ENCODE measurements at regions not wholly inside any gene's neighbourhood (a gene's known extent, or its start where the extent isn't known, plus 50 kb on each side); places are given as distances from the start of the nearest gene placed in this dataset.

DNA sequence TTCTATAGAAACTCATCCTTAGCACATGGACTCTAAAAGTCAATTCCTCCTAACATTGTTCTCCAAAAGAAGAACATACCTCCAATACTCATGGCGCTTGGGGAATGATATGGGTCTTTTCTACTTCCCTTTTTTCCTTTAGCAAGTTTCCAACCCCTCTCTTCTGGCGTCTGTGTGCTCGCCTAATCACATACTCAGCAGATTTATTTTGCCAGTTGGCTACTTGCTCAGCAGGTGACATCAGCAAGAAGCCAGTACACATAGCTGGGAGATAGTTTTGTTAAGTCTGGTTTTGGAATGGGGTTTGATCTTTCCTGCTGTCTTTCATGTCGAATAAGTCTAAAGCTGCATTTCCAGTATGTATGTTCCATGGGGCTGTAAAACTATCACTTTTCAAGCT lies 193.8 kb downstream of the POM121L12 start:
- TF ChIP-seq, protein P1, sequence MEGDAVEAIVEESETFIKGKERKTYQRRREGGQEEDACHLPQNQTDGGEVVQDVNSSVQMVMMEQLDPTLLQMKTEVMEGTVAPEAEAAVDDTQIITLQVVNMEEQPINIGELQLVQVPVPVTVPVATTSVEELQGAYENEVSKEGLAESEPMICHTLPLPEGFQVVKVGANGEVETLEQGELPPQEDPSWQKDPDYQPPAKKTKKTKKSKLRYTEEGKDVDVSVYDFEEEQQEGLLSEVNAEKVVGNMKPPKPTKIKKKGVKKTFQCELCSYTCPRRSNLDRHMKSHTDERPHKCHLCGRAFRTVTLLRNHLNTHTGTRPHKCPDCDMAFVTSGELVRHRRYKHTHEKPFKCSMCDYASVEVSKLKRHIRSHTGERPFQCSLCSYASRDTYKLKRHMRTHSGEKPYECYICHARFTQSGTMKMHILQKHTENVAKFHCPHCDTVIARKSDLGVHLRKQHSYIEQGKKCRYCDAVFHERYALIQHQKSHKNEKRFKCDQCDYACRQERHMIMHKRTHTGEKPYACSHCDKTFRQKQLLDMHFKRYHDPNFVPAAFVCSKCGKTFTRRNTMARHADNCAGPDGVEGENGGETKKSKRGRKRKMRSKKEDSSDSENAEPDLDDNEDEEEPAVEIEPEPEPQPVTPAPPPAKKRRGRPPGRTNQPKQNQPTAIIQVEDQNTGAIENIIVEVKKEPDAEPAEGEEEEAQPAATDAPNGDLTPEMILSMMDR (IDR thresholded peaks at IDR 0.05; ENCODE audit: poor library complexity, severe bottlenecking), result no peak
- no peak for TF ChIP-seq SMC3 (conservative IDR thresholded peaks at IDR 0.05; ENCODE audit: poor library complexity)
- TF ChIP-seq RAD21 (conservative IDR thresholded peaks at IDR 0.05), result no peak
- no peak for TF ChIP-seq EZH2 (IDR thresholded peaks at IDR 0.05; ENCODE audit: borderline replicate concordance, insufficient read depth, low read length, poor library complexity, severe bottlenecking)
- no peak for TF ChIP-seq POLR2AphosphoS5 (IDR thresholded peaks at IDR 0.05)
- no peak for TF ChIP-seq TAF1 (IDR thresholded peaks at IDR 0.05; ENCODE audit: low read depth)
- no peak for TF ChIP-seq EP300 (conservative IDR thresholded peaks at IDR 0.05; ENCODE audit: poor library complexity, severe bottlenecking)
- no peak for TF ChIP-seq MXI1 (conservative IDR thresholded peaks at IDR 0.05; ENCODE audit: poor library complexity, severe bottlenecking)
- TF ChIP-seq, protein P2, sequence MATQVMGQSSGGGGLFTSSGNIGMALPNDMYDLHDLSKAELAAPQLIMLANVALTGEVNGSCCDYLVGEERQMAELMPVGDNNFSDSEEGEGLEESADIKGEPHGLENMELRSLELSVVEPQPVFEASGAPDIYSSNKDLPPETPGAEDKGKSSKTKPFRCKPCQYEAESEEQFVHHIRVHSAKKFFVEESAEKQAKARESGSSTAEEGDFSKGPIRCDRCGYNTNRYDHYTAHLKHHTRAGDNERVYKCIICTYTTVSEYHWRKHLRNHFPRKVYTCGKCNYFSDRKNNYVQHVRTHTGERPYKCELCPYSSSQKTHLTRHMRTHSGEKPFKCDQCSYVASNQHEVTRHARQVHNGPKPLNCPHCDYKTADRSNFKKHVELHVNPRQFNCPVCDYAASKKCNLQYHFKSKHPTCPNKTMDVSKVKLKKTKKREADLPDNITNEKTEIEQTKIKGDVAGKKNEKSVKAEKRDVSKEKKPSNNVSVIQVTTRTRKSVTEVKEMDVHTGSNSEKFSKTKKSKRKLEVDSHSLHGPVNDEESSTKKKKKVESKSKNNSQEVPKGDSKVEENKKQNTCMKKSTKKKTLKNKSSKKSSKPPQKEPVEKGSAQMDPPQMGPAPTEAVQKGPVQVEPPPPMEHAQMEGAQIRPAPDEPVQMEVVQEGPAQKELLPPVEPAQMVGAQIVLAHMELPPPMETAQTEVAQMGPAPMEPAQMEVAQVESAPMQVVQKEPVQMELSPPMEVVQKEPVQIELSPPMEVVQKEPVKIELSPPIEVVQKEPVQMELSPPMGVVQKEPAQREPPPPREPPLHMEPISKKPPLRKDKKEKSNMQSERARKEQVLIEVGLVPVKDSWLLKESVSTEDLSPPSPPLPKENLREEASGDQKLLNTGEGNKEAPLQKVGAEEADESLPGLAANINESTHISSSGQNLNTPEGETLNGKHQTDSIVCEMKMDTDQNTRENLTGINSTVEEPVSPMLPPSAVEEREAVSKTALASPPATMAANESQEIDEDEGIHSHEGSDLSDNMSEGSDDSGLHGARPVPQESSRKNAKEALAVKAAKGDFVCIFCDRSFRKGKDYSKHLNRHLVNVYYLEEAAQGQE (IDR thresholded peaks at IDR 0.05; ENCODE audit: borderline replicate concordance), result no peak

Measured in neural cell (in vitro differentiated cells).